Neural cell (in vitro differentiated cells): ENCODE measurements at regions not wholly inside any gene's neighbourhood (a gene's known extent, or its start where the extent isn't known, plus 50 kb on each side); places are given as distances from the start of the nearest gene placed in this dataset.

ENCODE experiments used
- CTCF ChIP-seq: fragments of 450-650 bp; IDR thresholded peaks from 2 replicates; pipeline ENCODE4 v1.5.1; 2014; ENCODE audit warnings: antibody characterized with exemption, mild to moderate bottlenecking, moderate library complexity; ENCODE audit not compliant: poor library complexity, severe bottlenecking
- EP300 ChIP-seq: fragments of 450-650 bp; conservative IDR thresholded peaks from 2 replicates; pipeline ENCODE4 v1.6.1; 2014; ENCODE audit warnings: antibody characterized with exemption, mild to moderate bottlenecking, moderate library complexity; ENCODE audit not compliant: poor library complexity, severe bottlenecking
- EZH2 ChIP-seq: fragments of 200-600, 300-800 bp; shearing (Covaris generic), sonication (generic); IDR thresholded peaks from 2 replicates; pipeline ENCODE4 v1.6.1; 2014; ENCODE audit warnings: antibody characterized with exemption, low read length, borderline replicate concordance, mild to moderate bottlenecking; ENCODE audit not compliant: insufficient read depth, poor library complexity, severe bottlenecking
- POLR2AphosphoS5 ChIP-seq: IDR thresholded peaks from 2 replicates; pipeline ENCODE4 v1.6.1; 2012
- RAD21 ChIP-seq: fragments of 450-650 bp; conservative IDR thresholded peaks from 2 replicates; pipeline ENCODE4 v1.6.1; 2014; ENCODE audit warnings: antibody characterized with exemption, mild to moderate bottlenecking, moderate library complexity
- TAF1 ChIP-seq: IDR thresholded peaks from 2 replicates; pipeline ENCODE4 v1.6.1; 2012; ENCODE audit warnings: low read depth
- TF ChIP-seq, protein P1 (sequence below): IDR thresholded peaks from 2 replicates; pipeline ENCODE4 v1.6.1; 2012; ENCODE audit warnings: borderline replicate concordance

DNA sequence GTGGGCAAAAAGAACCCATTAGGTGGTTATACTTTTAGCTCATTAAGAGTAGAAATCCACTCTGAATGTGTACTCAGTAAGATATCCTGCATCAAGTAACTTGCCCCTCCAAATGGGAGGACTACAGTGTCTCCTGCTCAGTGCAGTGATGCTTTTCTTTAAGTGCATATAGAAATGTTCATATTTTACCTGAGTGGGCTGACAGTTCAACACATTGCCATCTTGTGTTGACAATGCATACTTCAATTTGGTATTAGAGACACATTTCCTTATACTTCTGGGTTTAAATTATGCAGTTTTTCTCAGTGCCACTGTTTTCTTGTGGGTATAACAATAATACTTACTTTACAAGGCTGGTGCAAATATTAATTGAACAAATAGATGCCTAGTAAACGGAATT, 318.6 kb upstream of the TMPRSS15 start:
- TF ChIP-seq CTCF (peak; percentile 61), EP300 (peak; percentile 13), TAF1 (no peak), POLR2AphosphoS5 (no peak), EZH2 (no peak), RAD21 (peak; percentile 60)
- TF ChIP-seq, protein P1, sequence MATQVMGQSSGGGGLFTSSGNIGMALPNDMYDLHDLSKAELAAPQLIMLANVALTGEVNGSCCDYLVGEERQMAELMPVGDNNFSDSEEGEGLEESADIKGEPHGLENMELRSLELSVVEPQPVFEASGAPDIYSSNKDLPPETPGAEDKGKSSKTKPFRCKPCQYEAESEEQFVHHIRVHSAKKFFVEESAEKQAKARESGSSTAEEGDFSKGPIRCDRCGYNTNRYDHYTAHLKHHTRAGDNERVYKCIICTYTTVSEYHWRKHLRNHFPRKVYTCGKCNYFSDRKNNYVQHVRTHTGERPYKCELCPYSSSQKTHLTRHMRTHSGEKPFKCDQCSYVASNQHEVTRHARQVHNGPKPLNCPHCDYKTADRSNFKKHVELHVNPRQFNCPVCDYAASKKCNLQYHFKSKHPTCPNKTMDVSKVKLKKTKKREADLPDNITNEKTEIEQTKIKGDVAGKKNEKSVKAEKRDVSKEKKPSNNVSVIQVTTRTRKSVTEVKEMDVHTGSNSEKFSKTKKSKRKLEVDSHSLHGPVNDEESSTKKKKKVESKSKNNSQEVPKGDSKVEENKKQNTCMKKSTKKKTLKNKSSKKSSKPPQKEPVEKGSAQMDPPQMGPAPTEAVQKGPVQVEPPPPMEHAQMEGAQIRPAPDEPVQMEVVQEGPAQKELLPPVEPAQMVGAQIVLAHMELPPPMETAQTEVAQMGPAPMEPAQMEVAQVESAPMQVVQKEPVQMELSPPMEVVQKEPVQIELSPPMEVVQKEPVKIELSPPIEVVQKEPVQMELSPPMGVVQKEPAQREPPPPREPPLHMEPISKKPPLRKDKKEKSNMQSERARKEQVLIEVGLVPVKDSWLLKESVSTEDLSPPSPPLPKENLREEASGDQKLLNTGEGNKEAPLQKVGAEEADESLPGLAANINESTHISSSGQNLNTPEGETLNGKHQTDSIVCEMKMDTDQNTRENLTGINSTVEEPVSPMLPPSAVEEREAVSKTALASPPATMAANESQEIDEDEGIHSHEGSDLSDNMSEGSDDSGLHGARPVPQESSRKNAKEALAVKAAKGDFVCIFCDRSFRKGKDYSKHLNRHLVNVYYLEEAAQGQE: no peak
